ENCODE measurements at regions not wholly inside any gene's neighbourhood (a gene's known extent, or its start where the extent isn't known, plus 50 kb on each side); places are given as distances from the start of the nearest gene placed in this dataset.
"Not testable (repeated sequence)": the region's sequence is repeated elsewhere in the genome, so short reads cannot be mapped to it uniquely, and the experiment has no call there.

- DNase-seq = no peak
Observed at GRCh38 chr6:882084-882598, 189.2 kb upstream of the EXOC2 start.

GRCh38 chr6:878179-878578 is 185.2 kb upstream of the EXOC2 start:
- no peak for DNase-seq

- DNase-seq = no peak
Observed at GRCh38 chr6:875012-875411, 182.1 kb upstream of the EXOC2 start.

GRCh38 chr6:872570-873125 is 179.7 kb upstream of the EXOC2 start:
- DNase-seq = no peak

GRCh38 chr6:871503-871902 is 178.6 kb upstream of the EXOC2 start:
- DNase-seq = no peak

GRCh38 chr6:870096-870495 is 177.2 kb upstream of the EXOC2 start:
- DNase-seq = no peak

- no peak for DNase-seq
Observed at GRCh38 chr6:868201-868600, 175.3 kb upstream of the EXOC2 start.

- no peak for DNase-seq
Observed at GRCh38 chr6:867378-867777, 174.4 kb upstream of the EXOC2 start.

GRCh38 chr6:866316-866715 is 173.4 kb upstream of the EXOC2 start:
- DNase-seq = no peak

GRCh38 chr6:865846-866245 is 172.9 kb upstream of the EXOC2 start:
- DNase-seq = no peak

GRCh38 chr6:863831-864230 is 170.9 kb upstream of the EXOC2 start:
- no peak for DNase-seq

GRCh38 chr6:863127-863526 is 170.2 kb upstream of the EXOC2 start:
- not testable (repeated sequence) for DNase-seq

- no peak for DNase-seq
Observed at GRCh38 chr6:859936-860335, 167.0 kb upstream of the EXOC2 start.

- no peak for DNase-seq
Observed at GRCh38 chr6:854406-855118, 161.6 kb upstream of the EXOC2 start.

- DNase-seq = not testable (repeated sequence)
Observed at GRCh38 chr6:852216-852615, 159.3 kb upstream of the EXOC2 start.

GRCh38 chr6:849075-849506 is 156.2 kb upstream of the EXOC2 start:
- DNase-seq = no peak

- no peak for DNase-seq
Observed at GRCh38 chr6:845566-845965, 152.6 kb upstream of the EXOC2 start.

- DNase-seq = no peak
Observed at GRCh38 chr6:845101-845500, 152.2 kb upstream of the EXOC2 start.

- DNase-seq = no peak
Observed at GRCh38 chr6:842141-842540, 149.2 kb upstream of the EXOC2 start.

GRCh38 chr6:841569-841968 is 148.6 kb upstream of the EXOC2 start:
- no peak for DNase-seq

- no peak for DNase-seq
Observed at GRCh38 chr6:839201-839600, 146.3 kb upstream of the EXOC2 start.

GRCh38 chr6:837380-837779 is 144.4 kb upstream of the EXOC2 start:
- no peak for DNase-seq

- DNase-seq = no peak
Observed at GRCh38 chr6:836276-836853, 143.4 kb upstream of the EXOC2 start.

- DNase-seq = no peak
Observed at GRCh38 chr6:835476-836160, 142.7 kb upstream of the EXOC2 start.
